Testis (tissue), 2 donors: ENCODE measurements at regions not wholly inside any gene's neighbourhood (a gene's known extent, or its start where the extent isn't known, plus 50 kb on each side); places are given as distances from the start of the nearest gene placed in this dataset.

ENCODE experiments used
- CTCF ChIP-seq, 3 experiments: fragments of 450-650 bp in 2 of 3; fragments of 200-600 bp in 1 of 3; sonication (generic) in 1 of 3; IDR thresholded peaks; one replicate each; pipeline ENCODE4 v1.5.1; 2016 to 2019; ENCODE audit warnings: antibody characterized with exemption in 3 of 3, mild to moderate bottlenecking in 2 of 3, moderate library complexity in 1 of 3
- POLR2A ChIP-seq: fragments of 450-650 bp; IDR thresholded peaks from one replicate; pipeline ENCODE4 v1.6.1; 2017; ENCODE audit warnings: antibody characterized with exemption, mild to moderate bottlenecking, moderate library complexity

GRCh38 chr22:49118065-49118464 lies 709.6 kb downstream of the BRD1 start:
- TF ChIP-seq POLR2A: no peak
- TF ChIP-seq CTCF (IDR thresholded peaks at IDR 0.05): no peak
